PC-9 (cell line): ENCODE measurements at regions not wholly inside any gene's neighbourhood (a gene's known extent, or its start where the extent isn't known, plus 50 kb on each side); places are given as distances from the start of the nearest gene placed in this dataset.

Source experiments
- CTCF ChIP-seq: fragments of 200-600 bp; sonication (generic); conservative IDR thresholded peaks from 2 replicates; pipeline ENCODE4 v1.6.1; 2017; ENCODE audit warnings: mixed run types, antibody characterized with exemption, mild to moderate bottlenecking, moderate library complexity
- EZH2 ChIP-seq: fragments of 200-600 bp; sonication (generic); IDR thresholded peaks from 2 replicates; pipeline ENCODE4 v1.8.0; 2017; ENCODE audit warnings: antibody characterized with exemption, low read depth

- no peak for TF ChIP-seq CTCF
- no peak for TF ChIP-seq EZH2
Observed at GRCh38 chr21:36628106-36628505, 70.8 kb upstream of the SIM2 start.
